HG03575 (cell line): ENCODE measurements at regions not wholly inside any gene's neighbourhood (a gene's known extent, or its start where the extent isn't known, plus 50 kb on each side); places are given as distances from the start of the nearest gene placed in this dataset.
"Not testable (repeated sequence)": the region's sequence is repeated elsewhere in the genome, so short reads cannot be mapped to it uniquely, and the experiment has no call there.

Experiments used
- ATAC-seq: cut with Tn5 transposase; IDR thresholded peaks from one replicate; pipeline ENCODE4 v1.9.1; 2021; ENCODE audit not compliant: unreplicated experiment, insufficient number of reproducible peaks, low FRiP score; ENCODE audit errors: extremely low read depth

GRCh38 chr18:51491678-51492372, 294.3 kb upstream of the MEX3C start:
- no peak for ATAC-seq

DNA sequence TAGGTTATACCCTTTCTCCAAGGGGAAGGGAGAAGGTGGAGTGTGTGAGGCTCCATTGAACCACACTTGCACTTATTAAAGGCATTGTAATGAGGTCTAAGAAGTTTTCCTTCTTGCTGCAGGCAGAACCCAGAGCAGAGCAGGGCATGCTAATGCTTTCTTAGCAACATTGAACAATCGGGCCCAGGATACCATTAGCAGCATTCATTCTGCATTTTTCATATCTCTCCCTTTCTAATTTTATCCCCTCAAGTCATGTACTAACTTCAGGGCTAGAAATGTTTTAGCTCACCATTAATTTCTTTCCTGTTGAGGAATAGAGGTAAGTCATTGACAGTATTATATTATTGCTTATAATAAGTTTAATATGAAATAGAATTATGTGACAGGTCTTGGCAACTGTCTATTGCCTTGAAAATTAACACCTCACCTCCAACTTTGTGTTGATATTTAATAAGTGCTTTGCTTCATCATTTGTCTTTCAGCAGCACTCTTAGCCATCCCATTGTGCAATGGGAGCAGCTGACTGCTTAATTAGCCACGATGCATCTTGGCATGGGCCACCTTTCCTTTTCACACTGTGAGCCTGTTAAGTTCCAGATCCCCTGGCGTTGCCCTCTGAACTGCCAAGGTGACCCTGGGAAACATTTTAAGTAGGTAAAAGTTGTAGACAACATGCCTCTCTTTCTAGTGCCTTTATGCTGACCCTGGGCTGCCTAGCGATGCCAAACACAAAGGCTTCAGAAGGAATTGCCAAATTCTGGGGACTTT, 300.8 kb upstream of the MEX3C start:
- no peak for ATAC-seq

DNA sequence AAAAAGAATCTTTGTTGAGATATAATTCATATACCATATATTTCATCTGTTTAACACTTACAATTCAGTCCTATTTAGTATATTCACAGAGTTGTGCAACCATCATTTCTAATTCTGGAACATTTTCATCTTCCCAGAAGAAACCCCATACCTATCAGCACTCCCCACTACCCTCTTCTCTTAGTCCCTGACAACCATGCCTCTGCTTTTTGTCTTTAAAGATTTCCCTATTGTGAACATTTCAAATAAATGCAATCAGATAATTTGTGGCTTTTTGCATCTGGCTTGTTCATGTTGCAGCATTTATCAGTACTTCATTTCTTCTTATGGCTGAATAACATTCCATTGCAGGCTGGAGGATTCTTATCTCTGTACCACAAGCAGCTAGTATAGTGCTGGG, 305.9 kb upstream of the MEX3C start:
- ATAC-seq = no peak

GRCh38 chr18:51506811-51507210, 309.3 kb upstream of the MEX3C start:
- ATAC-seq = no peak

- not testable (repeated sequence) for ATAC-seq
Measured at GRCh38 chr18:51508410-51508809, 310.9 kb upstream of the MEX3C start.

GRCh38 chr18:51510020-51510419, 312.5 kb upstream of the MEX3C start:
- no peak for ATAC-seq

DNA sequence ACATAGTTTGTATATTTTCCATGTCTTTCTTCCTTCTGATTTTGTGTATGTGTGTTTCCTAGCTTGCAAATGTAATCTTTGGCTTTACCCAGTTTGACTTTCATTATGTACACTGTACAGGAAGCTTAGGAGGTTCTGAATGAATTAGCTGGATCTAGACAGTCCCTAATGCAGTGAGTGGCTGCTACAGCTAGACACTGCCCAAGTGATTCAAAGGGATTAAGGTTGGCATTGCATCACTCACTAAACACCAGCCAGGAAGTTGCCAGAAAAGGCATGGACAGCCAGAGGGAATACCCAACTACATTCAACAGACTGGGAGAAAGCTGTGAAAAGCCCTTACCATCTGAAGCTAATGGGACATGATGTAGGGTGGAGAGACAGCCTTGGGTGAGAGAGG, 316.0 kb upstream of the MEX3C start:
- no peak for ATAC-seq

- no peak for ATAC-seq
Measured at GRCh38 chr18:51514128-51514527, 316.6 kb upstream of the MEX3C start.

DNA sequence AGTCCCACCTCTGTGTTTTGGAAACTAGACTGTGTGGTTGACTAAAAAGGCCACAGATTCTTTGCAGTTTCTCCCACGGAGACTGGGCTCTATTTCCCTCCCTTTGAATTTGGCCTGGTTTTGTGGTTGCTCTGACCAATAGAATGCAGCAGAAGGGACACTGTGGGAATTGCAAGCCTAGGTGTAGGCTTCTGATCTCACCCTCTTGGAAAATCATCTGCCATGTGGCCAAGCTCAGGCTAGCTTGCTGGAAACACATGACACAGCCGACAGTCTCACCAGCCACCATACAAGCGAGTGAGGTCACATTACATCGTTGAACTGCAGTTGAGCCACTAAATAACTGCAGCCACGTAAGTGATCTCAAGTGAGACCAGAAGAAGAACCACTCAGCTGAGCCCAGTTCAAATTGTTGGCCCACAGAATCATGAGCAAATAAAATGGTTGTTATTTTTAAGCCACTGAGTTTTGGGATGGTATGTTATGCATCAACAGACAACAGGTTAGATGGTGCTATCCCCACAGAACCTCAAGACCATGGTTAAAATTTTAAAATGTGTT, 319.1 kb upstream of the MEX3C start:
- no peak for ATAC-seq

DNA sequence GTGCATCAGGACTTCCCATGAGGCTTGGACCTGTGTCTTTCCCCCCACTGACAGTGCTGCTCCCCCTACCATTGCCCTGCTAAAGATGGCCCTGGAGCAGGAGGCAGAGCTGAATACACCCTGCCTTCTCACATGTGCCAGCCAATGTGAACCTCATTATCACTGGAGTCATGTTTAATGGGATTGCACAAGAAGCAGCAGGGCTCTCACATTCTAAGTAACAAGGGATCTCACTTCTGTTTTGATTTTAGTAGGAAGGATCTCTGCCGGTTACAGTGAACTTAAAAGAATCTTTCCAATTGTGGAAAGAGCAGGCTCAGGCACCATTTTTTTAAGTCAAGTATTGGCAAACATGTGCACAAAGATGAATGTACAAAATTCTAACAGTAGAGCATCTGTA, 322.1 kb upstream of the MEX3C start:
- ATAC-seq = no peak

- ATAC-seq = no peak
Measured at GRCh38 chr18:51520676-51521180, 323.2 kb upstream of the MEX3C start.

- no peak for ATAC-seq
Measured at GRCh38 chr18:51522338-51522737, 324.9 kb upstream of the MEX3C start.

DNA sequence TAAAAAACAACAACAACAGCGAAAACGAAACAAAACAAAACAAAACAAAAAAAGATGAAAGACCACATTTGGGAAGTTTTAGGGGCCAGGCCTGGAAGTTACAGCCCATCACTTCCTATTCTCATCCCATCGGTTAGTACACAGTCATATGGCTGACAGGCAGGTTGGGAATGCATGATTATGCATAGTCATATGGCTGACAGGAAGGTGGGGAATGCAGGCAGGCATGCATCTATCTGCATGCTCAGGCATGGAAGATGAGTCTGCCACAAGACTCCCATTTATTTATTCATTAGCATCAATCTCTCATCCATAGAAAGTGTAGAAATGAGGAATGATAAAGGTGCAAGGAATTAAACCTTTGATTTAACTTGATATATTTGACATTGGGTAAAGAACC, 325.3 kb upstream of the MEX3C start:
- ATAC-seq = no peak

DNA sequence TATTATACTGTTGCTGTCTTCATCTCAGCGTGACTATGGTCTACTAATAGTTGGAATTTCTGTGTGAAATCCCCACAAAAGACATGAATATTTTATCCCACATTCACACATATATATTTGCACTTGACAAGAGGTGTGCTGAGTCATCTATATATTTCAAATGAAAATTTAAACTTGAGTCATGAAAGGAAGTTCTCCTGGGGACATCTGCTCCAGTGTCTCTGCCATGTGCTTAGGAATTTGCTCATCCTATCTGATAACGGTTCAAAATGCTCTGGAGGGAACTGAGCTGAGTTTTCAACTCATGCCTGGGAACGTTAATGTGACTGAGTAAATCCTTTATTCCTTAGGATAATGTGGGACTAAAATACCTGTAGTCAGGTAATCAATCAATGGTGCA, 326.2 kb upstream of the MEX3C start:
- ATAC-seq = no peak

GRCh38 chr18:51525453-51526225, 328.2 kb upstream of the MEX3C start:
- ATAC-seq = no peak

DNA sequence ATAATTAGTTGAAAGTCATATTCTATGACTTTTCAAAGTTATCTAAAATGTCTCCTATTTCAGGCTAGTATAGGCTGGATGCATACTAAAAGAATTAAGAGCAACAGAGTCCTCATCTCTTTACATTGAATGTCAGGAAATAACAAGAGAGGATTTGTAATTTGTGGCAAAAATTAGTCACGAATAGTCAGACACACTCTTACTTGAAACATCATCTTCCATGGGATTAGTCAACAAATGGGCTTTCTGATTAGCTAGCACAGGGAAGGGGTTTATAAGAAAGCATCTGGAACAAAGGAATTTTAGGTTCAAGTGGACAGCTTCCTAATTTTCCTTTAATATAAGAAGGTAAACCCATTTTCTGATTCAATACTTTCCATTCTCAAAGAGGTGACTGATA, 330.3 kb upstream of the MEX3C start:
- no peak for ATAC-seq

DNA sequence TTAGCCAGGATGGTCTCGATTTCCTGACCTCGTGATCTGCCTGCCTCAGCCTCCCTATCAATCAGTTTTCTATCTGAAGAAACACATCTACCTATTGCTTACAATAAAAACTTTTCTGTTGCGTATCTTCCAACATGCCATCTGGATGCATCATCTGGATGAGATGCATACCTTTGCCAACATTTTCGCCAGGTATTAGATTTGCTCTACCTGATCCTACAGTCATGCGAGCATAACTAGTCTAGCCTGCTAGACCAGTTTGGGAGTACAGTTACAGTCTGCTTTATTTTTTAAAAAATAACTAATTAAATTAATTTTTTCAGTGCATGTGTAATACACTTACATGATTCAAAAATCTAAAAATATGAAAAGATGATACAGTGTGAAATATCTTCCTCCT, 334.0 kb upstream of the MEX3C start:
- ATAC-seq = no peak

GRCh38 chr18:51537487-51537886, 340.0 kb upstream of the MEX3C start:
- no peak for ATAC-seq

- ATAC-seq = no peak
Measured at GRCh38 chr18:51540562-51540961, 343.1 kb upstream of the MEX3C start.
